HG03571 (cell line): ENCODE measurements at regions not wholly inside any gene's neighbourhood (a gene's known extent, or its start where the extent isn't known, plus 50 kb on each side); places are given as distances from the start of the nearest gene placed in this dataset.

Experiments
- ATAC-seq: cut with Tn5 transposase; IDR thresholded peaks from one replicate; pipeline ENCODE4 v1.9.1; 2021; ENCODE audit not compliant: unreplicated experiment

- ATAC-seq: no peak
Observed at GRCh38 chr9:119775410-119775809, 406.2 kb upstream of the BRINP1 start.

DNA sequence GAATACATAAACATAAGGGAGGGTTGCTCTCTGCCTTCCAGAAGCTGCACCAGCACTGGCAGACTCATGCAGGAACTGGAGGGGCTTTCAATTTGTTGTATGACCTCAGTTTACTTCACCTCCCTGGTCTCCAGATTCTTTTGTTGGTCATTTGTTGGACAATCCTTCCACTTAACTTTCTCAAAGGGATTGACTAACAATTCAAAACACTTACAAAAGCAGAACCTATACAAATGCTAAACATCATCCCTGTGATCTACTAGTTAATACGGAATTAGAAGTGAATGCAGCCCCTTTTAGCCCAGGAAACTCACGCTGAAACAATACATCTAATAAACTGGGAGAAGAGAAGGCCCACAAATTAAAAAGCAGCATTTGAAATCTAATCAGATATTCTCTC is 404.6 kb upstream of the BRINP1 start:
- no peak for ATAC-seq

- no peak for ATAC-seq
Observed at GRCh38 chr9:119771341-119771740, 402.1 kb upstream of the BRINP1 start.

DNA sequence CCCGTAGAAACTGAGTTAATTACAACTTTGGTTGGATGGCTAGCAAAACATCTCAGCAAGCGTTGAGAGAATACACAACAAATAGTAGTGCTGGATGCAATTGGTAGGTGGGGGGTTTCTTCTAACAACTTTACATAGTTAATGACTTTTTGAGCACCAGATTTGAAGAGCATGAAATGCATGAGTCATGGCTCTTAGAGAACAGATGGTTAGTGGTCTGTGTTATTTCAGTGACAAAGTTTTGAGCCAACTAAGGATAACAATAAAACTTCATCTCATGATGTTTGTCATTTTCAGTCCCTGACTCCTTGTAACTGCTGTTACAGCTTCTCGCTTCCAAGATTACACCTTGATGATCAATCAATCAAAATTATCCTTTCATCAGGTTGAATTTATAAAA is 399.0 kb upstream of the BRINP1 start:
- ATAC-seq: no peak

- ATAC-seq: no peak
Observed at GRCh38 chr9:119765632-119766175, 396.5 kb upstream of the BRINP1 start.

DNA sequence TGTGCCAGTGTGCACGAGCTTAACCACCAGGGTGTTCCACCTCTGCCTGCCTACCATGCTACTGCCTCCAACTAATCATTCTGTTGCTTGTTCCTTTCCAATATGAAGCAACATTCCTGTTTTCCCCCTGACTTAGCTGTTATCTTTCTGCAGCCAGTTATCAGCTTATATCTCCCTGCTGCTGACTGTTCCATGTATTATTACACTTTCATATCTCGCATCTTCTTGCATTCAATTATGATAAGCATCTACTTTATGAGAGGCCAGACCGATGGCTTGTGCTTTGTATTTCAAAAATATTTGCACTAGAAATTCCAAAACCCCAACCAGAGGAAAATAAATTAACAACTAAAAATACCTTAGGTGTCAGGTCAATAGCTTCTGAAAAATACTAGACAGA is 394.0 kb upstream of the BRINP1 start:
- no peak for ATAC-seq

DNA sequence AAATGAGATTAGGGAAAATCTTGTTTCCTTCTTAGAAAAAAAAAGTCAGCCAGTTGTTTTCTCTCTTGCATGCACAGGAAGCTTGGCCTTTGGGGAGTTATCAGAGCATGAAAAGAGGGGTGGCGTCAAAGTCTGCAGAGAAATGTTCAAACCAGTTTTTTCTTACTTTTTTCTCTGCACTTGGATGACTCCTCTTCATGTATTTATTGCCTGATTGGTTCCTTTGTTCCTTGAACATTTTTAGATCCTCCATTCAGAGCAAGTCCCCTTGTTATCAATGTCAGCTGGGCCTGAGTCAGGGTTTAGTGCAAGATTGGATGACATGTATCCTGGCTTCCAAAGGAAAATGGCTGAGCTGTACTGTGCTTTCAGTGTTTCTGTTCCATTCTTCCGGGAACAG is 392.6 kb upstream of the BRINP1 start:
- no peak for ATAC-seq

GRCh38 chr9:119758990-119759389 is 389.8 kb upstream of the BRINP1 start:
- ATAC-seq: no peak

GRCh38 chr9:119758241-119758640 is 389.0 kb upstream of the BRINP1 start:
- no peak for ATAC-seq

DNA sequence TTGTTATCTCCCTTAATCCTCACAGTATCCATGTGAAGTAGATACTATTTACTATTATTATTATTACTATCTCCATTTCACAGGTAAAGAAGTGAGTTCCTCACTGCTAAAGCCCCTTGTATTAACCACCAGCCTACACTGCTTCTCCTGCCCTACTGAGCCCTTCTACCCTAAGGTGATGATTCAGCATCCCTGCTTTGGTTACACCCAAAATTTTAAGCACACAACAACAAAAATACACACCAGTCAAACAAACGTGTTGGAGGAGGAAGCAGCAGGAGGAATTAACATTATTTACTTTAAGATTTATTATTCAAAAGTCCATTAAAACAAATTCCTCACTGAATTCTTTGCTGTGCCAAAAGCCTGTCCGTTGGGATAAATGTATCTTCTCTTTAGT is 370.2 kb upstream of the BRINP1 start:
- ATAC-seq: no peak

DNA sequence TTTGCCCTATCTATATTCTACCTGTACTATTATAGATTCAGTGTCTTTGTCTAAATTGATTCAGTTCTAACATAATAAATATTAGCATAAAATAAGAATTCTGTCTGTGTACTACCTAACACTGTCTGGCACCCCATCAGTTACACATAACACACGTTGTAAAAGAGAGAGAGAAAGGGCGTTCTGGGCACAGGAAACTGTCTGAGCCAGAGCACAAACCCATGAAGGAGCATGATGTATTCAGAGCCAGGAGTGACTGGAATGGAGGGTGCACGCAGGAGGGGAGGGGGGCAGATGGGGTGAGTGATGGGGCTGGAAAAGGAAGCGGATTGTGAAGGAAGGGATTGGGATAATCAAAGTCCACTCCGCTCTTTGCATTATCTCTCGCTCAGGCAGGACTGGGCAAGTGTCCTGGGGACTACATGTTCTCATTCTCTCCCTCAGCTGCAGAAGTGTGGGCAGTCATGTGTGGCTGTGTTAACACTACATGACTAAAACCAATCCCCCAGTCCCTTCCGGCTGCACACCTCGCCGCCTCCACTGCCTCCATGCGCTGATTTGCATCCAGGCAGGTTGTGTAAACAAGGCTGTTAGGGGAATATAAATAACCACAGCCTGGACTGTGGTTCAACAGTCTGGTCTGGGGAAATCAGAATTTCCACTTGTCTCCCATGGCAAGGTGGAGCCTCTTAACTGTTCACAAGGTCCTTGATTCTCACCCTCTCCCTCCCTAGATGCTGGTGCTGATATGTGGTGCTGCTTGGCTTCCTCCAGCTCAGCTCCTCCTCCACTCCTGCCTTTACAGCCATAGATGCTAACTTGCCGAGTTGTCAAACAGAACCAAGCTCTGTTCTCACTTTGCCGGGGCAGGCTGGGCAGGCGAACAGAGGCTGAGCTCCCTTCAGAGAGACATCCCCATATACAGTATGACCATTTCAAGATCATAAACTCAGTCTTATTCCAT is 367.5 kb upstream of the BRINP1 start:
- ATAC-seq: peak; percentile 91

- ATAC-seq: no peak
Observed at GRCh38 chr9:119727988-119728387, 358.8 kb upstream of the BRINP1 start.

GRCh38 chr9:119726035-119726434 is 356.8 kb upstream of the BRINP1 start:
- ATAC-seq: no peak

- no peak for ATAC-seq
Observed at GRCh38 chr9:119722384-119722783, 353.1 kb upstream of the BRINP1 start.

DNA sequence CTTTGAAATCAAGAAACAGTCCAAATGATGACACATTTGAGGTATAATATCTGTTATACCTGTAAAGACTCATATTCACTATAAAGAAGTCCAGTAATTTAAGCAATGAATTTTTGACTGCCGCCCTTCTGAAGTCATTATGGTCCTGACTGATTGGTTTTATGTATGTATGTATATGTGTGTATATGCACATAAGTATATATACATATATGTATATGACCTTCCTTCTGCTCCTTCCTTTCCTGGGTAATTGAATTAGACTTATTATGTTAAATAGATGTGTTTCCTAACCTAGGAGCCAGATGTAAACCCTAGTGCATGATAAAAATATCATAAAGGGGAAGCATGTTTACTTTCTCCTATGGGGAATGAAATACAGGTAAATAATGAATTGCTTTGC is 343.1 kb upstream of the BRINP1 start:
- no peak for ATAC-seq

- ATAC-seq: no peak
Observed at GRCh38 chr9:119709431-119709830, 340.2 kb upstream of the BRINP1 start.

DNA sequence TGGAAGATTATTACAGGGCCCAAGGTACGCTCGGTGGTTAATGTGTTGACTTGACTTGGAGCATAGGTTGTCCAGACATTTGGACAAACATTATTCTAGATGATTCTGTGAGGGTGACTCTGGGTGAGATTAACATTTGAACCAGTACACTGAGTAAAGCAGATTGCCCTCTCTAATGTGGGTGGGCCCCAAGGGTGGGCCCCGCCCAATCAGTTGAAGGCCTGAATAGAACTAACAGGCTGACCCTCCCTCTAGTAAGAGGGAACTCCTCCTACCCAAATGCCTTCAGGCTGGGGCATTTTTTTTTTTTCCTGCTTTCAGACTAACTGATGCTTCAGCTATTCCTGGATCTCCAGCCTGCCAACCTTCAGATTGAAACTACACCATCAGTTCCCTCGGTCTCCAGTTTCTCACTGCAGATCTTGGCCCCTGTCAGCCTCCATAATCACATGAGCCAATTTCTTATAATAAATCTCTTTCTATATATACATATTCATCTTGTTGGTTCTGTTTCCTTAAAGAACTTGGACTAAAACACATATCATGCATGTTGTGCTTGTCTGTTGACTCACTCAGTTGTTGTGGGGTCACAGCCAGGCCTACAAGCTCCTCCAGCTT is 338.1 kb upstream of the BRINP1 start:
- no peak for ATAC-seq

DNA sequence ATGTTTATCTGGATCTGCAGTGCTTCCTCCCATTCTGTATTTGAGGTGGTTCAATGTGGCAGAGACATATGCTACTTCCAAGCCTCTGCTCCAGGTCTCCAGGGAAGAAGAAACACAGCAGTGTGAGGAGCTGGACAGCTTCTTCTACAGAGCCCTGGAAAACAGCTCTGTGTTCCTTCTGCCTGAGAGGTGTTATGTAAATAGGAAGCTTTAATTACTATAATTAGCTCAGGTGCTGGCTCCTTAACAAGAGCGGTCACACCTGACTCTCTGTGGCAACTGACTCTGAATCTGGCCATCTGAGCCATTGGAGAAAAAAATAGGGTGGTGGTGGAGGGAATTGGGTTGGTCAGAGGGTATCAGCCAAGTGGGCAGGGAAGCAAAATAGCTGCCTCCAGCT is 332.4 kb upstream of the BRINP1 start:
- no peak for ATAC-seq

- ATAC-seq: no peak
Observed at GRCh38 chr9:119698535-119698934, 329.3 kb upstream of the BRINP1 start.

GRCh38 chr9:119697996-119698395 is 328.8 kb upstream of the BRINP1 start:
- ATAC-seq: no peak

GRCh38 chr9:119689879-119690278 is 320.6 kb upstream of the BRINP1 start:
- ATAC-seq: no peak

DNA sequence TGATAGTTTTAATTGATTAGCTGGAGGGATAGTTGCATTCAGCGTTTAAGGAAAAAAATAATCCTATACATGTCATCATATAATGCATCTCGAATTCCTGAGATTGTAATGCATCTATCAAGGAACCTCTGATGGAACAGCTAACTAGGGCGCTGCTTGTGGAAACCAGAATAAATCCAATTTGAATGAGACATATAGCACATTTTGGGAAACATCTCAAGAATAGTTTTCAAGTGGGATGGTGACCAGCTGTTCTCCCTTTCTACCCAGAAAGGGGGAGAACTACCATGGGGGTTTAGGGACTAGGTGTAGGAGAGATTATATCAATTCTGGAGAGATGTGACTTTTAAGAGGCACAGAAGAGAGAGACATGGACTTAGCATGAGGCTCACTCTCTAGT is 319.3 kb upstream of the BRINP1 start:
- ATAC-seq: no peak
